NCI-H187 treated with DMSO at 0.1 percent for 48 hours (cell line): ENCODE measurements at regions not wholly inside any gene's neighbourhood (a gene's known extent, or its start where the extent isn't known, plus 50 kb on each side); places are given as distances from the start of the nearest gene placed in this dataset.

Experiments
- DNase-seq: peaks from one replicate; lab custom pipeline; 2025; lab: John Stamatoyannopoulos, UW

- DNase-seq, result no peak
Observed at GRCh38 chr14:71202881-71203280, 295.6 kb downstream of the PCNX1 start.

GRCh38 chr14:71203306-71203705 lies 296.0 kb downstream of the PCNX1 start:
- DNase-seq, result no peak

- DNase-seq, result no peak
Observed at GRCh38 chr14:71204231-71204630, 297.0 kb downstream of the PCNX1 start.

DNA sequence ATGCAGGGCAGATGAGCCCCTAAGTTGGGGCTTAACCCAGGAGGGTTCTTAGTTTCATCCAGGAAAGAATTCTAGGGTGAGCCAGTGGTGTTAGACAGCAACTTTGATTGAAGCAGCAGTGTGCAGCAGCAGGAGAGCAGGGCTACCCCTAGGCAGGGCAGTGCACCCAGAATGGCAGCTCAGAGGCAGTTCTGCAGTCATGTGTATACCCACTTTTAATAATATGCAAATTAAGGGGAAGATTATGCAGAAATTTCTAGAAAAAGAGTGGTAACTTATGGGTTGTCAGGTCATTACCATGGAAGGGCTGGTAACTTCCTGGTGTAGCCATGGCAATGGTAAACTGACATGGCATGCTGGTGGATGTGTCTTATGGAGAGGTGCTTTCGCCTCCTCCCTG lies 297.5 kb downstream of the PCNX1 start:
- DNase-seq, result no peak

GRCh38 chr14:71206123-71206522 lies 298.9 kb downstream of the PCNX1 start:
- no peak for DNase-seq

DNA sequence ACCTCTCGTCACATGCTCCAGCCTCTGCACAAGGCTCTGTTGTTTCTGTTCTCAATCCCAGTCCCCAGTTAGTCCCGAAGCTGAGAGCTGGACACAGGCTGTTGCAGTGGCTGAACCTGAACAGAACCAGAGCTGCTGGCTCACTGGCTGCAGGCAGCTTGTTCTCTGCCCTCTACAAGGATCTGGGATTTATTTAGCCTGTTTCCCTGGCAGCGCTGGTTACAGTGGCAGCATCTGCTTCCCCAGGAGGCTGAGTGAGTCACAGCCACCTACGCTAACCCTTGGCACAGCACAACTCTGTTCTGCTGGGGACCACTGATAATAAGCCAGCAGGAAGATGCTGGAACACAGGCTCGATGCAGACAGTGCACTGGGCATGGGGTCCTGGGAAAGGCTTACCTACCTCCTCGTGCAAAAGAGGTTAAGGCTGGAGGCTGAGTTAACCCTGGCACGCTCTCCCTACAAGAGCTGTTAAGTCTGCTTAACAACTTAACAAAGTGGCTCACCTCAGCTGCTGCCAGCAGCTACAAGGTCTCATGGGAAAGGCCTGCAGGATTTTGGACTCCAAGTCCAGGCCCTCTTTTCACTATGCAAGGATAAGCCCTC lies 299.6 kb downstream of the PCNX1 start:
- DNase-seq, result no peak

- no peak for DNase-seq
Observed at GRCh38 chr14:71208702-71209357, 301.6 kb downstream of the PCNX1 start.

DNA sequence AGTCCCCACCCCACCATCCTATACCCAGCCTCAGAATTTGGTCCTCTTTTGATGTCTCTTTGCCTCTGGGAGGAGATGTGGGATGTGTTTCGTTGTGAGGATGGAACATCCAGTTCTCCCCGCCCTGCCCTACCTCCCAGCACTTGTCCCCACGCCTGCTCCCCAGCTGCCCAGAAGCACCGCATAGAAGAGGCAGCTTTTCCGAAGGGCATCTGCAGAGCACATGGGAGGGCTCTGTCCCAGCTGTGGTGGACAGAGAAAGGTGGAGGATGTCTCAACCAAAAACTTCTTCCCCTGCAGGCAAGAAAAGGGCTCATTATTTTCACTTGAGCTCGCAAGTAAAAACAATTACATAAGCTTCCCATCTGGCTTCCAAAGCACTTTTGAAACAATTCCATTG lies 302.6 kb downstream of the PCNX1 start:
- no peak for DNase-seq

DNA sequence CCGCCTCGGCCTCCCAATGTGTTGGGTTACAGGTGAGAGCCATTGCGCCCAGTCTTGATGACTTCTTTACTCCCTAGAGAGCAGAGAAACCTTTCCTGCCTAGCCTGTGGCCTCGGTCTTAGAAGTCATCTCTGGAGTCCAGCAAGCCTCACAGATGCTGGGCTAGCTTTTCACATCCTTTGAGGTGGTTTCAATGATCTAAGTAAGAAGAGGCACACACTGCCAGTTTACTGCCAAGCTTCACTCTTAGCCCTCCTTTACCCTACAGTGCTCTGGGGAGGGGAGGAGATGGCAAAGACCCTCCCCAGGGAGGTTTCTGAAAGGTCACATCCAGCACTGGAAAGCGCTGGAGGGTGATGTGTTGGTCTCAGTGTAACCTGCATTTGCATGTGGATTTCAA lies 304.8 kb downstream of the PCNX1 start:
- DNase-seq, result no peak

GRCh38 chr14:71212683-71213107 lies 305.4 kb downstream of the PCNX1 start:
- no peak for DNase-seq

DNA sequence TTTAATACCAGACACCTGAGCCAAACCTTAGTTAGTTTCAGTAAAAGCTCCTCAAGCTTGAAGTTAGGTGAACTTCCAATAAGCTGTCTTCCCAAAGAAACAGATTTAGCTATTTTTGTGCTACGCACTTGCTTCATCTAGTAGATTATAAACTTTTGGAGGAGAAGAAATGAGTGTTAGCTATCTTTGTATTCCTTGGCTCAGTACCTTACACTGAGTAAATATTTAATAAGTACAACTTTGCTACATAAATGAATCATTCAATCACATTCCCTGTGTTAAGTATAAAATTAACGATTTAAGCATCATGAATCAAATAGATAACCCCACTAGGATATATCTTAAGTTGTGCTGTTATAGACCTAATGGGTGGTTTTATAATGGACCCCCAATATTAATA lies 307.0 kb downstream of the PCNX1 start:
- DNase-seq, result no peak

- no peak for DNase-seq
Observed at GRCh38 chr14:71220462-71220861, 313.2 kb downstream of the PCNX1 start.

GRCh38 chr14:71221119-71221518 lies 313.9 kb downstream of the PCNX1 start:
- no peak for DNase-seq

- no peak for DNase-seq
Observed at GRCh38 chr14:71225113-71225512, 317.9 kb downstream of the PCNX1 start.

DNA sequence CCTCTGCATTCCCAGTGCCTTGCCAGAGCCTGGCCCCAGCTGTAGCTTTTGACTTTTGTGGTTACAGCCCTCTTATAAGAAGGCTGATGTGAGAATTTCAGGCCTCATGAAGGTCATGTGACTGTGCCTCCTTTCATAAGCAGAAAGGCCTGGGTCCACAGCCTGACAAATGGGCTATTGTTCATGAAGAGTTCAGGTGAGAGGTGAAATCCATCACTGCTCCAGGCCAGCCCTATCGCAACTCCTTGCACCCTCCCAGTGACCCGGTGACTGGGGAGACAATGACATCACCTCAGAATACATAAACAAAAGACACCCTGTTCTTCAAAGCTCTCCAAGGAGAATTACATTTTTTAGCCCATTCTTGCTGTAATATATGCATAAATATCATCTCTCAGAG lies 321.5 kb downstream of the PCNX1 start:
- DNase-seq, result no peak

GRCh38 chr14:71229875-71230274 lies 322.6 kb downstream of the PCNX1 start:
- no peak for DNase-seq

- DNase-seq, result no peak
Observed at GRCh38 chr14:71230897-71231296, 323.6 kb downstream of the PCNX1 start.

DNA sequence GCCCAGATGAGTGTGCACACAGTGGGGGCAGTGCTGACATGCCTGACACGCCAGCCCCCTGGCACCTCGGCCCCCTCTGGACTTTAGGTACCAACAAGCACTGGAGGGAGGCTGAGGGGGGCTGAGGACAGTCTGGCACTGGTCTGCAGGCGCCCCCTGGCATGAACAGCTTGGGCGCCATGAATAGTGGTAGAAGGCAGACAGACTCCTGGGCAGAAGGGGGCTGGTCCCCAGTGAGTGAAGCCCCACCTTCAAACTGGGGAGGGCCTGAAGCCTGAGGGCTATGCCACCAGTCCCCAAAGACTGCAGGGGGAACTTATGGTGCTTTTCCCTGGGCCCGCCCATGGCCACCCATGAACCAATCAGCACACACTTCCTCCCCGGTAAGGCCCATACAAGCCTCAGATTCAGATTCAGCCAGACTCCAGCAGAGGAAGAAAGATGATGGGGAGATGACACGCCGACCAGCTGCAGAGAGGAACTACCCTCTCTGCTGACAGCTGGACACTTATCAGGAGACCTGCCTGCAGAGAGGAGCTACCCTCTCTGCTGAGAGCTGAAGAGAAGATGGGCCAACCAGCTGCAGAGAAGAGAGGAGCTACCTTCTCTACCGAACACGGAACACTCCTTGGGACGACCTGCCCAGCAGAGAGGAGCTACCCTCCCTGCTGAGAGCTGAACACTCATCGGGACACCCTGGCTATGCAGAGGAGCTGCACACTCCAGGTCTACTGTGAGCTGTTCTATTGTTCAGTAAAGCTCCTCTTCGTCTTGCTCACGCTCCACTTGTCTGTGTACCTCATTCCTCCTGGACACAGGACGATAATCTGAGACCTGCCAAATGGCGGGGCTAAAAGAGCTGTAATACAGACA lies 324.5 kb downstream of the PCNX1 start:
- DNase-seq, result no peak

GRCh38 chr14:71232506-71232905 lies 325.2 kb downstream of the PCNX1 start:
- DNase-seq, result no peak

GRCh38 chr14:71235875-71236274 lies 328.6 kb downstream of the PCNX1 start:
- DNase-seq, result no peak

DNA sequence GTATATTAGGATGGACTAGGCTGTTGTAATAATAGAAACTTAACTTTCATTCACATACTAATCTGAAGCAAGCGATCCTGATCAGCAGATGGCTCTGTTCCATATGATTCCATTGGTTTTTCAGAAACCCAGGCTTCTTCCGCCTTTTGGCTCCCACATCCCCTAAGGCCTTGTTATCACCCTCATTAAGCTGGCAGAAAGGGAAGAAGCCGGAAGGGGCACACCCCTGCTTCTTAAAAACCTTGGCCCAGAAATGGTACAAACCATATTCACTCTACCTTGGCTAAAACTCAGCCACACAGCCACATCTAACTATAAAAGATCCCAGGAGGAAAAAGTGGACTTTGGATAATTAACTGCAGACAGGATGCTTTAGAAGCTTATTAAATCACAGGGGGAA lies 329.2 kb downstream of the PCNX1 start:
- DNase-seq, result no peak

- no peak for DNase-seq
Observed at GRCh38 chr14:71237556-71237955, 330.3 kb downstream of the PCNX1 start.

- no peak for DNase-seq
Observed at GRCh38 chr14:71238835-71239234, 331.6 kb downstream of the PCNX1 start.
